Progenitor cell of endocrine pancreas (in vitro differentiated cells): ENCODE measurements at regions not wholly inside any gene's neighbourhood (a gene's known extent, or its start where the extent isn't known, plus 50 kb on each side); places are given as distances from the start of the nearest gene placed in this dataset.

ENCODE experiments used
- DNase-seq: peaks from one replicate; pipeline ENCODE4 v3.0.0; 2021; ENCODE audit warnings: low spot score; ENCODE audit not compliant: unreplicated experiment
- H3K27ac Mint-ChIP-seq: 2 replicates; pipeline ENCODE4 v1.8.0; 2021; ENCODE audit warnings: mild to moderate bottlenecking, moderate library complexity, mixed read lengths
- H3K27me3 Mint-ChIP-seq: 2 replicates; pipeline ENCODE4 v1.8.0; 2021; ENCODE audit warnings: mixed read lengths
- H3K36me3 Mint-ChIP-seq: 2 replicates; pipeline ENCODE4 v1.8.0; 2022; ENCODE audit warnings: mixed read lengths; ENCODE audit not compliant: insufficient read depth
- H3K4me1 Mint-ChIP-seq: 2 replicates; pipeline ENCODE4 v1.8.0; 2021; ENCODE audit warnings: low read depth, mixed read lengths
- H3K4me3 Mint-ChIP-seq: 2 replicates; pipeline ENCODE4 v1.8.0; 2021; ENCODE audit warnings: low read depth, mild to moderate bottlenecking, moderate library complexity, mixed read lengths
- H3K9me3 Mint-ChIP-seq: 2 replicates; pipeline ENCODE4 v1.8.0; 2021; ENCODE audit warnings: low read depth, mixed read lengths
- CTCF ChIP-seq: fragments of 200-600 bp; sonication (generic); IDR thresholded peaks from one replicate; pipeline ENCODE4 v1.5.0; 2021; ENCODE audit warnings: antibody characterized with exemption, mild to moderate bottlenecking; ENCODE audit not compliant: unreplicated experiment

- no peaks in the 10 kb centered on the region for H3K36me3 Mint-ChIP-seq
- peaks cover 25% of the 10 kb centered on the region for H3K4me1 Mint-ChIP-seq
- no peak overlapping the region for H3K4me3 Mint-ChIP-seq
- H3K27ac Mint-ChIP-seq: no peak overlapping the region
- TF ChIP-seq CTCF: no peak
- no peaks in the 10 kb centered on the region for H3K27me3 Mint-ChIP-seq
- DNase-seq: no peak
- peaks cover 6% of the 10 kb centered on the region for H3K9me3 Mint-ChIP-seq
Observed at GRCh38 chr13:22232186-22232585, 561.3 kb downstream of the FGF9 start.

GRCh38 chr13:22235285-22235949 is 564.5 kb downstream of the FGF9 start:
- Mint-ChIP-seq H3K27ac (peak overlapping the region; percentile 77), H3K36me3 (no peaks in the 10 kb centered on the region), H3K27me3 (no peaks in the 10 kb centered on the region), H3K4me3 (no peak overlapping the region), H3K4me1 (peaks cover 26% of the 10 kb centered on the region), H3K9me3 (peaks cover 11% of the 10 kb centered on the region)
- TF ChIP-seq CTCF: no peak
- DNase-seq: no peak

- Mint-ChIP-seq H3K27ac (peak overlapping the region; percentile 77), H3K9me3 (peaks cover 9% of the 10 kb centered on the region)
Observed at GRCh38 chr13:22235950-22236290, 565.0 kb downstream of the FGF9 start.

GRCh38 chr13:22238269-22238668 is 567.4 kb downstream of the FGF9 start:
- no peak for DNase-seq
- no peaks in the 10 kb centered on the region for H3K36me3 Mint-ChIP-seq
- H3K9me3 Mint-ChIP-seq: peaks cover 7% of the 10 kb centered on the region
- no peak overlapping the region for H3K27ac Mint-ChIP-seq
- no peaks in the 10 kb centered on the region for H3K27me3 Mint-ChIP-seq
- no peak for TF ChIP-seq CTCF
- H3K4me1 Mint-ChIP-seq: peaks cover 52% of the 10 kb centered on the region
- no peak overlapping the region for H3K4me3 Mint-ChIP-seq

More at GRCh38 chr13:22235950-22236290, 565.0 kb downstream of the FGF9 start:
- no peaks in the 10 kb centered on the region for H3K27me3 Mint-ChIP-seq
- no peaks in the 10 kb centered on the region for H3K36me3 Mint-ChIP-seq
- peaks cover 31% of the 10 kb centered on the region for H3K4me1 Mint-ChIP-seq
- H3K4me3 Mint-ChIP-seq: no peak overlapping the region
- DNase-seq: no peak
- TF ChIP-seq CTCF: no peak

DNA sequence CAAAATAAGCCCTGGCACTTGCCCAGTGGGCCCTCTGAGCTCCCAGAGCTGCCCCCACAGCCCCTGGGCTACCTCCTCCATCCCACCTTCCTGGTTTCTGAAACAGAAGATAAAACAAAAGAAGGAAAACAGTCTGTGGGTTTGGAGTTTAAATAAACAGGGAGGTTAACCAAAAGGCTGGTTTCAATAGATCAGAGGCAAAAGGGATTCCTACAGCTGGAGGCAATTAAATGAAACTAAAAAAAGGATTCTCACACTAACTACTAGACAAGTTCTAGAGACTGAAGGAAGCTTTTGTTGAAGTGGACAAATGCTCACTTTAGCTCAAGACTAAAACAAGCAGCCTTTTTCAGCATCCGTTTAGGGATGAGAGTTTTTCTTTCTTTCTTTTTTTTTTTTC is 569.8 kb downstream of the FGF9 start:
- Mint-ChIP-seq H3K27me3 (no peaks in the 10 kb centered on the region), H3K9me3 (peaks cover 7% of the 10 kb centered on the region), H3K36me3 (no peaks in the 10 kb centered on the region), H3K27ac (peak overlapping the region; percentile 35), H3K4me1 (peaks cover 62% of the 10 kb centered on the region), H3K4me3 (no peak overlapping the region)
- DNase-seq: no peak
- no peak for TF ChIP-seq CTCF
